ENCODE measurements at regions not wholly inside any gene's neighbourhood (a gene's known extent, or its start where the extent isn't known, plus 50 kb on each side); places are given as distances from the start of the nearest gene placed in this dataset.

DNA sequence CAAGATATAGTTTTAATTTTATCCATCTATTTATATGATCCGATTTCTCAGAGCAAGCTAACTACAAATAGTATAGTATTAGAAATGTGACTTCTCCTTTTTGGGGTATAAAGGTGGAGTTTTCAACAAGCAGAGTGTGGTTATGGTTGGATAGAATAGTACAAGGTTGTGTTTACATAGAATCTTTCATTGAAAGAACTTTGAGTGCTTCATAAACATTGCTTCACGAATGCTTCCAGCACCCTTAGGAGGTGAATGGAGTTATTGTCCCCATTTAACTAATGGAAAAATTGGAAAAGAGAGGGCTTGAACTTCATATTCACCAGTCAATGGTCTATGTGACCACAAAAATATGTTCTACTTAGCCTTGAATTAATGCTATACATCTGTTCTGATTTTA, 134.1 kb upstream of the CITED2 start:
- H3K27me3 ChIP-seq (replicated peaks; ENCODE audit: insufficient read depth, low read depth, low read length, poor library complexity), result no peaks in the 10 kb centered on the region
- H3K27ac ChIP-seq (ENCODE audit: low read depth, low read length, poor library complexity, severe bottlenecking), result no peak overlapping the region
- DNase-seq (ENCODE audit: low spot score), result no peak
- ChIA-PET POLR2A (ENCODE audit: low non-redundant PET) (no interaction called here), CTCF (no interaction called here)
- TF ChIP-seq EZH2 (IDR thresholded peaks at IDR 0.05; ENCODE audit: borderline replicate concordance, low read depth, low read length, poor library complexity, severe bottlenecking), result no peak
- TF ChIP-seq, protein P1, sequence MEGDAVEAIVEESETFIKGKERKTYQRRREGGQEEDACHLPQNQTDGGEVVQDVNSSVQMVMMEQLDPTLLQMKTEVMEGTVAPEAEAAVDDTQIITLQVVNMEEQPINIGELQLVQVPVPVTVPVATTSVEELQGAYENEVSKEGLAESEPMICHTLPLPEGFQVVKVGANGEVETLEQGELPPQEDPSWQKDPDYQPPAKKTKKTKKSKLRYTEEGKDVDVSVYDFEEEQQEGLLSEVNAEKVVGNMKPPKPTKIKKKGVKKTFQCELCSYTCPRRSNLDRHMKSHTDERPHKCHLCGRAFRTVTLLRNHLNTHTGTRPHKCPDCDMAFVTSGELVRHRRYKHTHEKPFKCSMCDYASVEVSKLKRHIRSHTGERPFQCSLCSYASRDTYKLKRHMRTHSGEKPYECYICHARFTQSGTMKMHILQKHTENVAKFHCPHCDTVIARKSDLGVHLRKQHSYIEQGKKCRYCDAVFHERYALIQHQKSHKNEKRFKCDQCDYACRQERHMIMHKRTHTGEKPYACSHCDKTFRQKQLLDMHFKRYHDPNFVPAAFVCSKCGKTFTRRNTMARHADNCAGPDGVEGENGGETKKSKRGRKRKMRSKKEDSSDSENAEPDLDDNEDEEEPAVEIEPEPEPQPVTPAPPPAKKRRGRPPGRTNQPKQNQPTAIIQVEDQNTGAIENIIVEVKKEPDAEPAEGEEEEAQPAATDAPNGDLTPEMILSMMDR (conservative IDR thresholded peaks at IDR 0.05; ENCODE audit: low read depth, low read length), result no peak
- H3K4me3 ChIP-seq (ENCODE audit: low read depth, low read length, poor library complexity, severe bottlenecking), result no peak overlapping the region
- intact Hi-C loops (cut with micrococcal nuclease; ENCODE audit: unreplicated experiment), result no loop called here
- no TSS peak for BruUV-seq (replicated peaks)
- no peaks in the 10 kb centered on the region for H3K9me3 ChIP-seq (ENCODE audit: low read depth, low read length, poor library complexity, severe bottlenecking)
- no peaks in the 10 kb centered on the region for H3K36me3 ChIP-seq (ENCODE audit: insufficient read depth, low read length, poor library complexity, severe bottlenecking)
- H3K4me1 ChIP-seq (ENCODE audit: insufficient read depth, low read length, poor library complexity, severe bottlenecking), result no peaks in the 10 kb centered on the region

DNA sequence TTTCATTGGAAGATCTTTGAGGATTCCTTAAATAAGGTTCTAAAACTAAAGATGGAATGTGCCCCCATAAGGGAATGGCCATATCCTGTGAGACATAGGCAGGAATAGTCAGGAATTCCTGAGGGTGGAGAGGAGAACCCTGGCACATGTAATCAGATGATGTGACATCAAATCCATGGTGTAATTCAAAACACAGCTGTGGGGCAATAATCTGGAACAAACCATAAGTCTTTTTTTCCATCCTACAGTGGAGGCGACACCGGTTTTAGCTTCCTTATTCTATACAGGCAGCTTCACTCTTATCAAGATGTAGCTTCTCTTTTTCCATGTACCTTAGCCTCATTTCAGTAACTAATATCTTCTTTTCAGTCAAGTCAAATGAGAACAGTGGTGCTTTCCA, 133.6 kb upstream of the CITED2 start:
- Histone ChIP-seq H3K36me3 (ENCODE audit: insufficient read depth, low read length, poor library complexity, severe bottlenecking) (no peaks in the 10 kb centered on the region), H3K4me3 (ENCODE audit: low read depth, low read length, poor library complexity, severe bottlenecking) (no peak overlapping the region), H3K27me3 (replicated peaks; ENCODE audit: insufficient read depth, low read depth, low read length, poor library complexity) (no peaks in the 10 kb centered on the region), H3K4me1 (ENCODE audit: insufficient read depth, low read length, poor library complexity, severe bottlenecking) (no peaks in the 10 kb centered on the region), H3K9me3 (ENCODE audit: low read depth, low read length, poor library complexity, severe bottlenecking) (no peaks in the 10 kb centered on the region), H3K27ac (ENCODE audit: low read depth, low read length, poor library complexity, severe bottlenecking) (no peak overlapping the region)
- ChIA-PET POLR2A (ENCODE audit: low non-redundant PET) (no interaction called here), CTCF (no interaction called here)
- TF ChIP-seq EZH2 (IDR thresholded peaks at IDR 0.05; ENCODE audit: borderline replicate concordance, low read depth, low read length, poor library complexity, severe bottlenecking), result no peak
- TF ChIP-seq, protein P1 (conservative IDR thresholded peaks at IDR 0.05; ENCODE audit: low read depth, low read length), result no peak
- intact Hi-C loops (cut with micrococcal nuclease; ENCODE audit: unreplicated experiment), result no loop called here
- no peak for DNase-seq (ENCODE audit: low spot score)
- BruUV-seq (replicated peaks), result no TSS peak

DNA sequence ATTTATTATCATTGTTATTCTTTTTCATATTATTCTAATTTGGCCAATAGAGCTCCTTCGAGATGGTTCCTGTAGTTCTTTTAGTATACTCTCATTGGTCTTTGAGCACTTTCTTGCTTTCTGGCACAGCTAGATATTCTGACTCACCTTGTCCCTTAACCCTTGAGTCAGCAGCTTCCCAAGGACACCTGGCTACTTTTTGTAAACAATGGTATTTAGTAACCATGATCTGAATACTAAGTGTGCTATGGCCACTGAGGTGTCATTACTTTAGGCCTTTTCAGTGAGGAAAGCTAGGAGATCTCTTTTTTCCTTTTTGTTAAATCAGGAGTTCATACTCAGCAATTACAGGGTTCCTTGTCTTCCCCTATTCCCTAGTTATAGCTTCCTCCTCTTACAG, 126.5 kb upstream of the CITED2 start:
- Histone ChIP-seq H3K4me3 (ENCODE audit: low read depth, low read length, poor library complexity, severe bottlenecking) (no peak overlapping the region), H3K27me3 (replicated peaks; ENCODE audit: insufficient read depth, low read depth, low read length, poor library complexity) (no peaks in the 10 kb centered on the region), H3K9me3 (ENCODE audit: low read depth, low read length, poor library complexity, severe bottlenecking) (no peaks in the 10 kb centered on the region), H3K36me3 (ENCODE audit: insufficient read depth, low read length, poor library complexity, severe bottlenecking) (no peaks in the 10 kb centered on the region), H3K27ac (ENCODE audit: low read depth, low read length, poor library complexity, severe bottlenecking) (no peak overlapping the region), H3K4me1 (ENCODE audit: insufficient read depth, low read length, poor library complexity, severe bottlenecking) (no peaks in the 10 kb centered on the region)
- no TSS peak for BruUV-seq (replicated peaks)
- no peak for TF ChIP-seq EZH2 (IDR thresholded peaks at IDR 0.05; ENCODE audit: borderline replicate concordance, low read depth, low read length, poor library complexity, severe bottlenecking)
- TF ChIP-seq, protein P1 (conservative IDR thresholded peaks at IDR 0.05; ENCODE audit: low read depth, low read length), result no peak
- CTCF ChIA-PET, result no interaction called here
- POLR2A ChIA-PET (ENCODE audit: low non-redundant PET), result no interaction called here
- no peak for DNase-seq (ENCODE audit: low spot score)
- intact Hi-C loops (cut with micrococcal nuclease; ENCODE audit: unreplicated experiment), result no loop called here

Measured in A673 (cell line).